NCI-H1105 treated with DMSO at 0.1 percent for 48 hours (cell line): ENCODE measurements at regions not wholly inside any gene's neighbourhood (a gene's known extent, or its start where the extent isn't known, plus 50 kb on each side); places are given as distances from the start of the nearest gene placed in this dataset.
"Not testable (repeated sequence)": the region's sequence is repeated elsewhere in the genome, so short reads cannot be mapped to it uniquely, and the experiment has no call there.

Source experiments
- DNase-seq: peaks from one replicate; lab custom pipeline; 2025; lab: John Stamatoyannopoulos, UW

DNA sequence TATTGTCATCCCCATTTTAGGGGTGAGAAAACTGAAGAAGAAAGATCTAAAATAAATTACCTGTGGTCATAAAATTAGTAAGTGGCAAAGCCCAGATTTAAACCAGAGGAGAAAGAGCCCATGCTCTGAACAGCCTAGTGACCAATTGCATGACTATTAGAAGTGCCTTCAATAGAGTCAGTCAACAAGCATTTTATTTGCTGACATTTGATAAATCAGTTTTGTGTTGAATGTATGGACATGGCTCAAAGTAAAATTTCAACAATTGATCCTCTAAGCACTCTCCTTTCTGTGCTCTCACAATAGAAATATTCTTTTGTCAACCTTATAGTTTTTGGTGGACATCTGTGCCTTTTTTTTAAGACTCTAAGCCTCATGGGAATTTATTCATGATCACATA lies 572.9 kb upstream of the SOX9 start:
- DNase-seq: no peak

DNA sequence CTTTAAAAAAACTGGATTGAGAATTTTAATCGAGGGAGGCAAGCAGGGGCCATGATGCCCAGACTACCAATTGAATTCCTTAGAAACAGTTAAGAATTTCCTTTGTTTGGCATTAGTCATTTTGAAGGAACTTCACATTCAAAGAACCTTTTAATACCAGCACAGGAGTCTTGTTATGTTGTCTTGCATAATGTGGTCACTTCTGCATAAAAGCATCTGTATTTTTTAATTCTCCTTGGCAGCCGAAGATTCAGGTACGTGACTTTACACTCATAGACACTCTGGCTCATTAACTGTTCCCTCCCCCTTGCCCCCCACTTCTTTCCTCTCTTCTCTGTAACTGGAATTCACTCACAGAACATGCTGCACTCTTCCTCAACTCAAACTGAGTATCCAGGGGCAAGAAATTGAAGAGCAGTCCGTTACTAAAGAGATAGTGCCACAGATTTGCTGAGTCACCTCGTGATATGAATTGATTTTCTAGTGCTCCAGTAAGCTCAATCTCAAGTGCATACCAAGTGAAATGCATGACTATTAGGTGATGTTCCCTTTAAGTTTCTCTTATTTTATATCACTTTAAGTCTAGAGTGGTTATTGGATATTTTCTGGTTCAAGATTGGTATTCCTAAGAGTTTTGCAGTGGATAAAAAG lies 572.2 kb upstream of the SOX9 start:
- DNase-seq: no peak

DNA sequence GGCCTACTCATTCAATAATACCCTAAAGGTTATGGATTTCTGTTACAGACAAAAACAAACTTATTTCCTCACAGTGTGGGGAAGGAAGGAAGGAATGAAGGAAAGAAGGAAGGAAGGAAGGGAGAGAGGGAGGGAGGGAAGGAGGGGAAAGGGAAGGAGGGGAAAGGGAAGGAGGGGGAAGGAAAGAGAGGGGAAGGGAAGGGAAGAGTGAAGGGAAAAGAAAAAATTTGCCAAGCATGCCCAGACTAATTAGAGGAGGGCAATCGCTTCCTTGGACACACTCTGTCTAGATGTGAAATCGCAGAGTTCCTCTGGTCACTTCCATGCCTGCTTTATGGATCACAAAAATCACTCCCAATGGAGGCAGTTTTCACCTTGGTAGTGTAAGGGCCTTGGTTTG lies 570.1 kb upstream of the SOX9 start:
- no peak for DNase-seq

DNA sequence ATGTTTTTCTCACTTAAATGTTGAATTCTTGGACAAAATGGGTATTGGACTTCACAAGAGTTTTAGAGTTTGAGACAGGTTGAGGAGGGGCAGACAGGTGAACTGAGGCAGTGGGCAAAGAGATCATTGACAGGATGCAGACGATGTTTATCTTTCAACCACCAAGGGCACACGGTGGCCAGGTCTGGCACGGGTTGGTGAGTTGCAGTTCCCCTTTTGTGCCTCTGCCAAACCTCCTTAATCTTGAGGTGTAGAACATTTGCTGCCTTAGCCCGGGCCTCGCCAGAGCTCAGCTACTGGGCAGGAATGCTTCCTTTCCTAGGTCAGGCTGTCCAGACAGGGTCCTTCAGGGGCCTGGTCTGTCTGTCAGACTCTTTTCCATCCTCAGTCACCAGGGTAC lies 567.4 kb upstream of the SOX9 start:
- no peak for DNase-seq

DNA sequence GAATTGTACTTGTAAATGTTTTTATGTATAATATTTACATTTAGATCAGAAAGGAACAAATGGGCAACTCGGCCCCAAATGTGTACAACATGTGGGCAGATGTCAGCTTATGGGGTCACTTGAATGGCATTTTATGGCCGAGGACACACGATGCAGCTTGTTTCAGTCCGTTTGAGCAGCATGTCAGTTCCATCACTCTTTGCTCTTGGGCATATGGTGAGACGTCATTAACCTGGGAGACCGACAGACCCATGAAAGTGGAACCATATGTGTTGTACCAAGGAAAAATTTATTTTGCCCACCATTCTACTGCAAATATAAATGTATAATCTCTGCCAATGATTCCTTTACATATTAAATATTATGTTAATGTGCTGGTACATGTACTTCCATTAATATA lies 561.9 kb upstream of the SOX9 start:
- DNase-seq: no peak

DNA sequence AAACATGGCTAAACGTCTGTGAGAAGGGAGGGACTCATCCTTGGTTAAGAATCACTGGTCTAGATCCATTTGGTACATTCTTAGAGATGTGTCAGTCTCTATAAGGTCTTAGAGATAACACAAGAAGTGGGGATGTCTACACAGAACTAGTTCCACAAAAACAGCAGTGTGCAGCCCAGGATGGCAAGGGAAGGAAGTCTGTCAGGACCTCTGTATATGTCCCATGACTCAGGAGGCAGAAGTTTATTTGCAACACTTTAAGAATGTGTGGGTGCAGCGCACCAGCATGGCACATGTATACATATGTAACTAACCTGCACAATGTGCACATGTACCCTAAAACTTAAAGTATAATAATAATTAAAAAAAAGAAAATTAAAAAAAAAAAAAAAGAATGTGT lies 548.5 kb upstream of the SOX9 start:
- no peak for DNase-seq

DNA sequence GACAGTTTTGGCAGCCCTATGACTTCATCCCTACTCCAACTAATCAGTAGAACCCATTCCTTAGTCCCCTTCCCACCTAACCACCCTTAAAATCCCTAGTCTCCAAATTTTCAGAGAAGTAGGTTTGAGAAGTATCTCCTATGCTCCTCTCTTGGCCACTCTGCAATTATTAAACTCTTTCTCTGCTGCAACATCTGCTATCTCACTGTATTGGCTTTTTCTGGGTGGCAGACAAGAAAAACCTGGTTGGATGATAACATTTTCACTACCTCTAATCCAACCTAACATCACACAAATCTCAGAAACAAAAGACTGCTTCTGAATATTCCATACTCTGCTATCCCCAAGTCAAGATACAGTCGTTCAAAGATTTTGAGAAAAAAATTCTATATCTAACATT lies 542.4 kb upstream of the SOX9 start:
- DNase-seq: no peak

DNA sequence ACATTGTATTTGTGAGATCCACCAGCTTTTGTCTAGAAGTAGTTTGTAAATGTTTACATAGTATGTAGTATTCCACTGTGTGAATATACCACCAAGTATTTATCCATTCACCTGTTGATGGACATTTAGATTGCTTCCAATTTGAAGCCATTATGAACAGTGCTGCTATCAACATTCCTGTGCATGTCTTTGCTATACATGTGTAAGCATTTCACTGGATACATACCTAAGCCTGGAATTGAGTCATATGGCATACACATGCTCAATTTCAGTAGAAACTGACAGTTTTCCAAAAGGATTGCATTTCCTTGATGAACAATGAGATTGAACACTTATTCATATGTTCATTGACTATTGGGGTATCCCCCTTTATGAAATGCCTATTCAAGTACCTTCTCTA lies 540.6 kb upstream of the SOX9 start:
- no peak for DNase-seq

DNA sequence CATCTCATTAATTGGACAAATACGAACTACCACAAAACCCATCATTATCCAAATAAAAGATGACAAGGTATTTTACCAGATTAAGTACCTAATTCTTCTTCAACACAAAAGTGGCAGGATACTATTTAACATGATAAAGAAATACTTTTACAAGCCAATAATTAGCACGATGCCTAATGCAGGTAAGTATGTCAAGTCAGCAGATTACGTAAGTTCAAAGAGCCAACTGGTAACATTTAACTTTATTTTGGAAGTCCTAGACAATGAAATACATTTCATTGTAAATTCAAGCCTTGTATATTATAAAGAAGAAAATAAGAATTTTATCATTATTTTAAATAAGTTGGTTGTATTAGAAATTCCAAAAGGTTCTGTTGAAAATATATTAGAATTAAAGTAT lies 535.3 kb upstream of the SOX9 start:
- no peak for DNase-seq

DNA sequence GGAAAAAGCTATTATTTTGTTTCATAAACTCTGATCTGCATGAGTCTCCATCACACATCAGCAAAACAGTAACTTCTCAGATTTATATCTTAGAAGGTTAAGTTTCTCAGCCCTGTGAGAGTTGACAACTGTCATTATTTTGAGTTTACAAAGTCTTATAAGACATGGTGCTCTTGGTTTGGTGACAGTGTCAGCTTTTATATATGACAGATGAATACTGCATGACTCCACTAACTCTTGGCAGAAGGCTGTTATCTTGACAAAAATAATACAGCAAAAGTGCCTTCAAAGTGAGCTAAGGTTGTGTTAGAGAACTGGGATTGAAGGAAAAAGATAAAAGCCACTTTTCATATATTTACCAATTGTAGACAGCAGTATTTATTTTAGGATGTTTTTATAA lies 528.4 kb upstream of the SOX9 start:
- DNase-seq: no peak

DNA sequence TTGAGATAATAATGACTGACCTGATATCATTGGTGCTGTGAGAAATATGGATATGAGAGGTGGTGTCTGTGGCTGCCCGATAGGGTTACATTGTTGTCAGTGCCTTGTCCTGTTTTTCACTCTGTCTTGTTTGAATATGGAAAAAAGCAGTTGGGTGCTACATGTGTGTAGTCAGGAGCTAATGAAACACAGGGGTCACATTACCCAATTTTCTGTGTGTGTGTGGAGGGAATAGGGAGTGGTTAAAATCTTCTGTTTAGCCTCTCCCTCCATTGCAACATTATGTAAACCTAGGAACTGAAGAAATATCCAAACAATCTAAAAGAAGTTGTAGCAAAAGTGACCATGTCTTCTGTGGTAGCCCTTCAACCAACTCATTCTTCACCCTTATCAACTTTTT lies 527.7 kb upstream of the SOX9 start:
- DNase-seq: no peak

DNA sequence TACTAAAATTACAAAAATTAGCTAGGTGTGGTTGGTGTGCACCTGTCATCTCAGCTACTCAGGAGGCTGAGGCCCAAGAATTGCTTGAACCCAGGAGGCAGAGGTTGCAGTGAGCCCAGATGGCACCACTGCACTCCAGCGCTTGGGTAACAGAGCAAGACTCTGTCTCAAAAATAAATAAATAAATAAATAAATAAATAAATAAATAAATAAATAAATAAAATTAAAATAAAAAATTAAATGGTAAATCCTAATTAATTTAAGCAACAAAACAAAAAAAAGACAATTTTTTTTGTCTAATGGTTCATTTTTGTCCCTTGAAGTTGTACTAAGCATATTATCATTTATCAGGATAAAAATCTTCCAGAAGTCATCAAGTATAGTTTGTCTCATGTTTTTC lies 521.2 kb upstream of the SOX9 start:
- DNase-seq: not testable (repeated sequence)

DNA sequence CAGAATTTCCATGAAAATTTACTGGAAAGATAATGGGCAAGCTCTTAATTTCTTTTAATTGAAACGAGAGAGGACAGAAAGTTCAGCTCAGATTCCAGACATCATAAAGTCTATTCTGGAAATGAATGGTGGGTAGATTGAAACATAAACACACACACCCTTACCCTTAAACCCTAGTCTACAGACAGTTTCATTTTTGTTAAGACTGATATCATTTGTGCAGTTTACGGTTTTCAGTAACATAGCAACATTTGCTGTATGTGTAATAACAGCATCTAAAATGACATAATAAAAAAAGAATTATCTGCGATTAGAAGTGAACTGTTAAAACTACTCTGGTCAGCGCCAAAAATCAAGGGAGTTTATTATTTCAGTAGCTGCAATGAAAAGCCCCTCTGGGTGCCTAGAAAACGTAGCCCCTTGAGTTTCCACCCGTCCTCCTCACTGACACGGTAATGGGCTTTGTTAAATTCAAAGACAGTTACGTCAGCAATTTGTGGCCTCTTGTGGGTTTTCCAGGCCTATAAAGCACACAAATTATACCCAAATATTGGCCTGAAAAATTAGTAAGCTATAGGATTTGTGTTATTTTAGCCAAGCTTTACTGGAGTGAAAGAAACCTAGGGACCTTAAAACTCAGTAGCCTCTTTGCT lies 520.6 kb upstream of the SOX9 start:
- DNase-seq: no peak

DNA sequence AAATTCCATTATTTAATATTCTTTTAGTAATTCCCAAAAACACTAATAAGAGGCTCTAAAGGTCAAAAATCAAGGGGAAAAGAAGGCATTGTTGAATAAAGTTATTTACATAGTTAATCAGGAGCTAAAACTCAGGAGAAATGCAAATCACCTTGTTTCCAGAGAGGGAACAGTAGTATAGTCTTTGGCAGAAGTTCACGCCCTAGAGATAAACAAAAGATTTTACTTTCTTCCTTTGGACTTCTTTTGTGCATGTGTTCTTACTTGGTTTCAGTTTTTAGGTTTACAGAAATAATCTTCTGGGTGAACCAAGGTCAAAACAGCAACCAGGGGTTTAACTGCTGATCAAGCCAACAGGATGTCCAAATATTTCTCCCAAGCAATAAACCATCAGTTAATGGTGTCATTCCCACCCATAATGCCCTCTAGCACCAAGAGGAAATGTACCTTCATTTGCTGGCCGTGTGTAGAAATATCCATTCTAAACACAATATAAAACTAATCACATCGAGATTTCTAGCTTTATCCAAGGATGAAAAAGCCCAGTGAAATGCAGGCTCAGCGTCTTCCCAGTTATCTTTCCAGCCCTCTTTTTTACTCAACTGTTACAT lies 518.8 kb upstream of the SOX9 start:
- no peak for DNase-seq

DNA sequence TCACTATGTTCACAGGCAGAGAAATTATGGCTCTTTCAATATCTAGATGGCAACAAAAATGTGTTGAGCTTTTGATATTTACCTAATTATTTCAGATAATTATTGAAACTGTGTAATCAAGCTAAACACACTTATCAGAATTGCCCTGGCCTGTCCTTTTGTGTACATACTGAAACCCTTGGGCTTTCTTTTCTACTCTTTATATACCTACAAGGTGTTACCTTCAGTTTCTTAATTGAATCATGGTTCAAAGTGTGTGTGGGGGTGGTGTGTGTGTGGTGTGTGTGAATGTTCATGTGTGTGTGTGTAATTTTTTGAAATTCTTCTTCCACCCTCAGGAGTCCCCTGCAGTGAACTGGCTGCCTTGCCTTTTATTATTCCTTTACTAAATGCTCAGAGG lies 506.8 kb upstream of the SOX9 start:
- peak; percentile 54 for DNase-seq

DNA sequence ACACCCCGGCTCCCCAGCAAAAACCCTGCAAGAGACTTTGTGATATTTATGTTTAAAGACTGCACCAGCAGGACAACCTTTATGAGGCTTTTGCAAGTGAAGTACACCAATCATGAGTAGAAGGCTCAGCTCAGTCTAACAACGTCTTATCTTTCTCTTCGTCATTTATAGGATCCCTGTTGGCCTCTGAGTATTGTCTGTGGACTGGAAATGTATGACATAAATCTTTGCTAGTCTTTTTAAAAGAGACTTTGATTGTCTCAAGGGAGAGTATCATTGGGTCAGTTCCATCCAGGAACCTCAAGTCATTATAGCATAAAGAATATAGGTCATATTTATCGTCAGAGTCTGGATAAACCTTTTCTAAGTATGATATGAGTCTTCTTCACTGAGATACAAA lies 505.0 kb upstream of the SOX9 start:
- no peak for DNase-seq

DNA sequence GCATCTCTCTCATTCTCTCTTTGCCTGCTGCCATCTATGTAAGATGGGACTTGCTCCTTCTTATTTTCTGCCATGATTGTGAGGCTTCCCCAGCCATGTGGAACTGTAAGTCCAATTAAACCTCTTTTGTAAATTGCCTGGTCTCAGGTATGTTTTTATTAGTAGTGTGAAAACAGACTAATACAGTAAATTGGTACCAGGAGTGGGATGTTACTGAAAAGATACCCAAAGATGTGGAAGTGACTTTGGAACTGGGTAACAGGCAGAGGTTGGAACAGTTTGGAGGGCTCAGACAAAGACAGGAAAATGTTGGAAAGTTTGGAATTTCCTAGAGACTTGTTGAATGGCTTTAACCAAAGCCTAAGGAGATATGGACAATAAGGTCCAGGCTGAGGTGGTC lies 503.1 kb upstream of the SOX9 start:
- not testable (repeated sequence) for DNase-seq

DNA sequence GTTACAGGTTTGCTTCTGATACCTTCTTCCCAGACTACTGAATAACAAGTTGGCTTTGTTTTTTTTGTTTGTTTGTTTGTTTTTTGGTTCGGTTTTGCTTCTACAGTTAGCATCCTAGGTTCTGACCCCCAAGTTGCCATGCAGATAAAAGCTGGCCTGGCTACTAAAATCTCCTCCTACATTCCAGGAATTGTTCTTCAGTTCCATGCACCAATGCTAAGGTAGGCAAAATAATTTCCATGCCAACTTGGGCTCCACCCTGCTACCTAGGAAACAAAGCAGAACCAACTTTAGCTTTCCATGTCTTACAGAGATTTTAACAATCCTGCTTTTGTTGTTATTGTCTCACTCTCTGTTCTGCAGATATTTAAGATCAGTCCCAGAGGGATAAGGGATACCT lies 495.5 kb upstream of the SOX9 start:
- DNase-seq: no peak

DNA sequence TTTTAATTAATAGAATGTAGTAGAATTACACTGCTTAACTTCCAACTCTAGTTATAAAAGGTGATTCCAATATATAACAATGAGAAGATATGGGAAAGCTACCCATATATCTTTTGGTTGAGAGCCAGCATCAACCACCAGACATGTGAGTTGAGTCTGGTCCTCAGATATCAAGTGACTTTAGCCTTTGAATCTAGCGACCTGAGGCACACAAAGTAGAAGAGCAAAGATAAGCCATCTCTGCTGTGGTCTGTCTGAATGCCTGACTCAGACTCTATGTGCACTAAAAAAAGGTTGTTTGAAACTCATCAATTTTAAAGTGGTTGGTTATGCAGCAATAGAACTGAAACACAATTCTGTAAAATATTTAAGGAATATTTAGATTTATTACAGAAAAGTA lies 492.5 kb upstream of the SOX9 start:
- no peak for DNase-seq

DNA sequence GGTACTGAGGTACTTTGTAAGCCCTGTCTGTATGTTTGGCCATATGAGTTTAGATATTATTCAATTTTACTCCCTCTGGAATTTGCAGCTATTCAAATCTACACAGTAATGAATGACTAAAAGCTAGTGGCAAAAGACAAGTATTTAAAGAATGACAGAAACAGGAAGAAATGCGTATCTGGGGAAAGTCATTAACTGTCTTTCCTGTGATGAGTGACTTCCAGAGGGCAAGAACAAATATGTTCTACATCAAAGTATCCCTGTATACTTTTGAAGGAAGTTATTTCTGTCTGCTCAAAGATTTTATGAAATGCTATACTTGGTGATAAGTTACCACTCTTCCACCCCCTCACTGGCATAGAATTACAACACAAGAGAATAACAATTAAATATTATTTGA lies 489.3 kb upstream of the SOX9 start:
- DNase-seq: no peak

DNA sequence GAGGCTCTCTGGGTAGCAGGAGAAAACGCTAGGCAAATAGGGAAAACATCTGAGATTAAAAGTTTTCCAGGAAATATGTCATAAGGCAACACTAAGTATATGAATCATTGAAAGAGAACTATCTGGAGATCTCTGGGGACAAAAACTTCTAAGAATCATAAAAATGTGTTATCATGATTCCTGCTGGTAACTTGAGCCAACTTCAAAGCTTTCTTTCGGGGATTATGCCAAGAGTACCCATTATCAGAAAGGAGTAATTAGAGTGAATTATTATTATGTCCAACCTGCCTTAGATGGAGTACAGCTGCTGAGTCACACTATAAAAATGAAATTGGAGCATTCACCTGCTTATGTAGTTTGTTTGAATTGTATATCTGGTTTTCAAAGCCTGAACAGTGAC lies 488.5 kb upstream of the SOX9 start:
- DNase-seq: peak; percentile 96

DNA sequence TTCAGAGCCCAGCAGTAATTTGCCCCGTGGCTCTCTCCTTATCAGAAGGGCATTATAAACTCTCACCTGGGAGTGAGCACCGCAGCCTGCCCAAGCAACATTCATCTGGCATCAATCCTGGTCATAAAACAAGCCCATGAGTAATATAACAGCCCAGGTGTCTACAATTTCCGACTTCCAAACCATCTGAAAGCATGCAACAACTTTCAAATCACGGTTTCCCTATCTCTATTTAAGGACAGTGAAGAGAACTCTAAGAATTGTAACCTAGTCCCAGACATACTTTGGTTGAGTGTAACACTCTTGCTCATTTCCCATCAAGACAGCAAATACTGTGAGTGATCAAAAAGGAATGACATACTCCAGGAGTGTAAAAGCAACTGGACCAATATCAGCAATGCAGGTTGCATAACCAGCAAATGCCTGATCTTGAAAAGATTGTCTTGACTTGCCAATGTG lies 487.4 kb upstream of the SOX9 start:
- DNase-seq: peak; percentile 49

DNA sequence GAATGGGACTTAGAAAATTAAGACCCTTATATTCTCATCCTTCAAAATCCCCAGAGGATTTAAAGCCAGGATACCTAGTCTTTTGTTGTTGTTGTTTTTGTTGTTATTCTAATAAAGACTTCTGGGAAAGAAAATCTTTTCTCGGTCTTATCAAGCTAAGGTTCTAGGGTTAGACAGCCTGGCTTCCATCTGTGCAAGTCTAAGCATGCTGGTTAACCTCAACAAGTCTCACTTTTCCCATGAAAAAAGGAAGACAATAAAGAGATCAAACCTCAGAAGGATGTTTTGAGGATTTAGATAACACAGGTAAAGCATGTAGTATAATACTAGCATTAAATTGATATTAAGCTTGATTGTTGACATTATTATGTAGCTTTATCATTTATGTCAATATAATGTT lies 486.4 kb upstream of the SOX9 start:
- DNase-seq: no peak

DNA sequence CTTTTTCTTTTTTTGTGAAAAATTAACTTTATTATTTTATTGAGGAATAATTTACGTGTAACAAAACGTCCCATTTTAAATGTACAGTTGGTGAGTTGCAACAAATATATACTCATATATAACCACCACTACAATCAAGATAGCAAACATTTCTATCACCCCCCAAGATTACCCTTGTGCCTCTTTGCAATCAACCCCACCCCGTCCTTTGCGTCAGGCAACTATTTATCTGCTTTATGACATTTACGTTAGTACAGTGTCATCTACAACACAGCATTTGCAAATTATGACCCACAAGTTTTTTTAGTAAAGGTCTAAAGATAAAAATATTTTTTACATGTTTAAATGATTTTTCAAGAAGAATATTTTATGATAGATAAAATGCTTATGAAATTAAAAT lies 485.6 kb upstream of the SOX9 start:
- DNase-seq: no peak
